BLaER1 (cell line): ENCODE measurements at regions not wholly inside any gene's neighbourhood (a gene's known extent, or its start where the extent isn't known, plus 50 kb on each side); places are given as distances from the start of the nearest gene placed in this dataset.

Experiments used
- H3K27ac ChIP-seq: shearing (Covaris generic); formaldehyde crosslinking; 2 replicates; pipeline ENCODE4 v1.8.1; 2022
- H3K27me3 ChIP-seq: shearing (Covaris generic); formaldehyde crosslinking; 2 replicates; pipeline ENCODE4 v1.8.1; 2022
- H3K36me3 ChIP-seq: shearing (Covaris generic); formaldehyde crosslinking; 2 replicates; pipeline ENCODE4 v1.8.1; 2022
- H3K4me1 ChIP-seq: shearing (Covaris generic); formaldehyde crosslinking; 2 replicates; pipeline ENCODE4 v1.8.1; 2022
- H3K4me2 ChIP-seq: shearing (Covaris generic); formaldehyde crosslinking; 2 replicates; pipeline ENCODE4 v1.8.1; 2022
- H3K4me3 ChIP-seq: shearing (Covaris generic); formaldehyde crosslinking; 2 replicates; pipeline ENCODE4 v1.8.1; 2022
- H3K9ac ChIP-seq: shearing (Covaris generic); formaldehyde crosslinking; 2 replicates; pipeline ENCODE4 v1.8.1; 2022
- H3K9me3 ChIP-seq: shearing (Covaris generic); formaldehyde crosslinking; 2 replicates; pipeline ENCODE4 v1.8.1; 2022
- H4K20me1 ChIP-seq: shearing (Covaris generic); formaldehyde crosslinking; 2 replicates; pipeline ENCODE4 v1.8.1; 2022
- Cebpa-rat ChIP-seq: shearing (Covaris generic); IDR thresholded peaks from 2 replicates; pipeline ENCODE4 v1.8.1; 2022

- Histone ChIP-seq H3K4me2 (peak overlapping the region; percentile 63), H3K9me3 (no peaks in the 10 kb centered on the region), H3K9ac (no peak overlapping the region), H3K4me1 (peaks cover 39% of the 10 kb centered on the region), H3K4me3 (no peak overlapping the region; the same call in 1 of the 2 replicates), H3K36me3 (no peaks in the 10 kb centered on the region), H3K27me3 (no peaks in the 10 kb centered on the region), H3K27ac (peak overlapping the region; percentile 33; the same call in 1 of the 2 replicates), H4K20me1 (no peaks in the 10 kb centered on the region)
- no peak for TF ChIP-seq Cebpa-rat
Measured at GRCh38 chr6:168838037-168838399, 397.0 kb downstream of the SMOC2 start.

- H3K27me3 ChIP-seq: no peaks in the 10 kb centered on the region
- H3K4me1 ChIP-seq: peaks cover 39% of the 10 kb centered on the region
- peak overlapping the region; percentile 63 for H3K4me2 ChIP-seq
- H3K9ac ChIP-seq: no peak overlapping the region
- no peak overlapping the region for H3K27ac ChIP-seq
- H3K9me3 ChIP-seq: no peaks in the 10 kb centered on the region
- no peaks in the 10 kb centered on the region for H4K20me1 ChIP-seq
- no peak for TF ChIP-seq Cebpa-rat
- no peaks in the 10 kb centered on the region for H3K36me3 ChIP-seq
- H3K4me3 ChIP-seq: no peak overlapping the region
Measured at GRCh38 chr6:168837254-168838036, 396.5 kb downstream of the SMOC2 start.

- no peak overlapping the region for H3K27ac ChIP-seq
- no peaks in the 10 kb centered on the region for H4K20me1 ChIP-seq
- H3K4me3 ChIP-seq: no peak overlapping the region
- H3K4me1 ChIP-seq: peaks cover 39% of the 10 kb centered on the region
- no peaks in the 10 kb centered on the region for H3K9me3 ChIP-seq
- H3K27me3 ChIP-seq: no peaks in the 10 kb centered on the region
- TF ChIP-seq Cebpa-rat: no peak
- no peak overlapping the region for H3K9ac ChIP-seq
- no peaks in the 10 kb centered on the region for H3K36me3 ChIP-seq
- H3K4me2 ChIP-seq: no peak overlapping the region
Measured at GRCh38 chr6:168835991-168836390, 395.0 kb downstream of the SMOC2 start.

- TF ChIP-seq Cebpa-rat: no peak
Measured at GRCh38 chr6:168834801-168835200, 393.8 kb downstream of the SMOC2 start.

GRCh38 chr6:168834042-168834587, 393.1 kb downstream of the SMOC2 start:
- no peak for TF ChIP-seq Cebpa-rat
- no peak overlapping the region for H3K9ac ChIP-seq
- H3K36me3 ChIP-seq: no peaks in the 10 kb centered on the region
- H3K27ac ChIP-seq: no peak overlapping the region
- no peaks in the 10 kb centered on the region for H3K9me3 ChIP-seq
- peaks cover 33% of the 10 kb centered on the region for H3K4me1 ChIP-seq
- H3K27me3 ChIP-seq: no peaks in the 10 kb centered on the region
- no peak overlapping the region for H3K4me2 ChIP-seq
- no peaks in the 10 kb centered on the region for H4K20me1 ChIP-seq
- no peak overlapping the region for H3K4me3 ChIP-seq

More at GRCh38 chr6:168834801-168835200, 393.8 kb downstream of the SMOC2 start:
- H3K9me3 ChIP-seq: no peaks in the 10 kb centered on the region
- no peak overlapping the region for H3K4me2 ChIP-seq
- no peaks in the 10 kb centered on the region for H3K27me3 ChIP-seq
- peaks cover 39% of the 10 kb centered on the region for H3K4me1 ChIP-seq
- no peak overlapping the region for H3K9ac ChIP-seq
- H3K27ac ChIP-seq: no peak overlapping the region
- H3K4me3 ChIP-seq: no peak overlapping the region
- no peaks in the 10 kb centered on the region for H4K20me1 ChIP-seq
- no peaks in the 10 kb centered on the region for H3K36me3 ChIP-seq

- H4K20me1 ChIP-seq: no peaks in the 10 kb centered on the region
- H3K27me3 ChIP-seq: no peaks in the 10 kb centered on the region
- H3K4me2 ChIP-seq: no peak overlapping the region
- H3K9ac ChIP-seq: no peak overlapping the region
- peaks cover 10% of the 10 kb centered on the region for H3K4me1 ChIP-seq
- no peak overlapping the region for H3K27ac ChIP-seq
- no peaks in the 10 kb centered on the region for H3K9me3 ChIP-seq
- H3K4me3 ChIP-seq: no peak overlapping the region
- TF ChIP-seq Cebpa-rat: no peak
- no peaks in the 10 kb centered on the region for H3K36me3 ChIP-seq
Measured at GRCh38 chr6:168828800-168829199, 387.8 kb downstream of the SMOC2 start.

GRCh38 chr6:168828035-168828434, 387.1 kb downstream of the SMOC2 start:
- no peak overlapping the region for H3K4me2 ChIP-seq
- H3K27ac ChIP-seq: no peak overlapping the region
- peaks cover 10% of the 10 kb centered on the region for H3K4me1 ChIP-seq
- H3K36me3 ChIP-seq: no peaks in the 10 kb centered on the region
- no peak for TF ChIP-seq Cebpa-rat
- no peak overlapping the region for H3K4me3 ChIP-seq
- no peak overlapping the region for H3K9ac ChIP-seq
- no peaks in the 10 kb centered on the region for H3K27me3 ChIP-seq
- H3K9me3 ChIP-seq: no peaks in the 10 kb centered on the region
- no peaks in the 10 kb centered on the region for H4K20me1 ChIP-seq

- Histone ChIP-seq H3K27me3 (no peaks in the 10 kb centered on the region), H3K9ac (no peak overlapping the region), H4K20me1 (no peaks in the 10 kb centered on the region), H3K27ac (no peak overlapping the region), H3K9me3 (no peaks in the 10 kb centered on the region), H3K4me2 (no peak overlapping the region), H3K4me1 (peaks cover 10% of the 10 kb centered on the region), H3K36me3 (no peaks in the 10 kb centered on the region), H3K4me3 (no peak overlapping the region)
- no peak for TF ChIP-seq Cebpa-rat
Measured at GRCh38 chr6:168827586-168827871, 386.5 kb downstream of the SMOC2 start.

GRCh38 chr6:168826726-168827585, 386.0 kb downstream of the SMOC2 start:
- Histone ChIP-seq H3K9ac (no peak overlapping the region), H4K20me1 (no peaks in the 10 kb centered on the region), H3K27ac (no peak overlapping the region), H3K27me3 (no peaks in the 10 kb centered on the region), H3K4me1 (peaks cover 10% of the 10 kb centered on the region), H3K4me2 (peak overlapping the region; percentile 43), H3K36me3 (no peaks in the 10 kb centered on the region), H3K9me3 (no peaks in the 10 kb centered on the region), H3K4me3 (no peak overlapping the region)
- TF ChIP-seq Cebpa-rat: no peak

- Histone ChIP-seq H3K9ac (no peak overlapping the region), H3K27ac (no peak overlapping the region), H3K4me3 (no peak overlapping the region), H3K36me3 (no peaks in the 10 kb centered on the region), H3K9me3 (no peaks in the 10 kb centered on the region), H3K27me3 (no peaks in the 10 kb centered on the region), H3K4me1 (peaks cover 10% of the 10 kb centered on the region), H3K4me2 (peak overlapping the region; percentile 43), H4K20me1 (no peaks in the 10 kb centered on the region)
- no peak for TF ChIP-seq Cebpa-rat
Measured at GRCh38 chr6:168826078-168826390, 385.1 kb downstream of the SMOC2 start.
